ENCODE measurements at regions not wholly inside any gene's neighbourhood (a gene's known extent, or its start where the extent isn't known, plus 50 kb on each side); places are given as distances from the start of the nearest gene placed in this dataset.

DNA sequence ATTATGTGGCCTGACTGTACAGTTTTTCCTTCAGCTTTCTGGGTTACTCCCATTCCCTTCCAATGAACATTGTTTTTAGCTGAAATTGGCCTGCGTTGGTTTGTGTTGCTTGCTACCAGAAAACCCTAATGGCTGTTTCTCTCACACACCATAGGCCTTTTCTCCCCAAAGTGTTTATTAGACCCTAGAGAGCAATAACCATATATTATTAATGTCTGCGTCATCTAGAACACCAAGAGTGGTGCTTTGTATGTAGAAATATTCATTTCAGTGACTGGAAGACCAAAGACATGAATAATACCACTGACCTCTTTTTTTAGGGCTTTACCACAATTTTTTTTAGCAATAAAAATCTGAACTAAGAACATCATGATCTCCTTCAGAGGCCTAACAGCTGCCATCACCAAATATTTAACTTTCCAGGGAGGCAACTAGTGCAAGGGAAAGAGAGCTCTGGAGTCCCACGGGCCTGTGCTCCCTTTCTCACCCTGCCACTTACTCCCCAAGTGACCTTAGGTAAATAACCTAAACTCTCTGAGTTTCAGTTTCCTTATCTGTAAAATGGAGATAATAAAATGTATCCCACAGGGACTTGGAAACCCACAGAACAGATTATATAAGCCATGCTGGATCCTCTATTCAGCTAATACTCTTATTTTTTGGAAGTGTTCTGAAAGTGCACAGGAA, 201.9 kb upstream of the ISL1 start:
- no peak overlapping the region for H3K27ac ChIP-seq
- no peaks in the 10 kb centered on the region for H3K27me3 ChIP-seq
- TF ChIP-seq, protein P1, sequence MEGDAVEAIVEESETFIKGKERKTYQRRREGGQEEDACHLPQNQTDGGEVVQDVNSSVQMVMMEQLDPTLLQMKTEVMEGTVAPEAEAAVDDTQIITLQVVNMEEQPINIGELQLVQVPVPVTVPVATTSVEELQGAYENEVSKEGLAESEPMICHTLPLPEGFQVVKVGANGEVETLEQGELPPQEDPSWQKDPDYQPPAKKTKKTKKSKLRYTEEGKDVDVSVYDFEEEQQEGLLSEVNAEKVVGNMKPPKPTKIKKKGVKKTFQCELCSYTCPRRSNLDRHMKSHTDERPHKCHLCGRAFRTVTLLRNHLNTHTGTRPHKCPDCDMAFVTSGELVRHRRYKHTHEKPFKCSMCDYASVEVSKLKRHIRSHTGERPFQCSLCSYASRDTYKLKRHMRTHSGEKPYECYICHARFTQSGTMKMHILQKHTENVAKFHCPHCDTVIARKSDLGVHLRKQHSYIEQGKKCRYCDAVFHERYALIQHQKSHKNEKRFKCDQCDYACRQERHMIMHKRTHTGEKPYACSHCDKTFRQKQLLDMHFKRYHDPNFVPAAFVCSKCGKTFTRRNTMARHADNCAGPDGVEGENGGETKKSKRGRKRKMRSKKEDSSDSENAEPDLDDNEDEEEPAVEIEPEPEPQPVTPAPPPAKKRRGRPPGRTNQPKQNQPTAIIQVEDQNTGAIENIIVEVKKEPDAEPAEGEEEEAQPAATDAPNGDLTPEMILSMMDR (IDR thresholded peaks at IDR 0.05) = no peak
- TF ChIP-seq POLR2A (IDR thresholded peaks at IDR 0.05) (no peak), POLR2AphosphoS5 (IDR thresholded peaks at IDR 0.05) (no peak), EP300 (IDR thresholded peaks at IDR 0.05) (no peak)
- H3K36me3 ChIP-seq = no peaks in the 10 kb centered on the region
- no peak for DNase-seq (ENCODE audit: low spot score in 2 of 2)
- H3K4me3 ChIP-seq = no peak overlapping the region
- H3K9me3 ChIP-seq = no peaks in the 10 kb centered on the region
- WGBS = 40% methylated on average over 3 of the region's 3 CpGs
- no peaks in the 10 kb centered on the region for H3K4me1 ChIP-seq

DNA sequence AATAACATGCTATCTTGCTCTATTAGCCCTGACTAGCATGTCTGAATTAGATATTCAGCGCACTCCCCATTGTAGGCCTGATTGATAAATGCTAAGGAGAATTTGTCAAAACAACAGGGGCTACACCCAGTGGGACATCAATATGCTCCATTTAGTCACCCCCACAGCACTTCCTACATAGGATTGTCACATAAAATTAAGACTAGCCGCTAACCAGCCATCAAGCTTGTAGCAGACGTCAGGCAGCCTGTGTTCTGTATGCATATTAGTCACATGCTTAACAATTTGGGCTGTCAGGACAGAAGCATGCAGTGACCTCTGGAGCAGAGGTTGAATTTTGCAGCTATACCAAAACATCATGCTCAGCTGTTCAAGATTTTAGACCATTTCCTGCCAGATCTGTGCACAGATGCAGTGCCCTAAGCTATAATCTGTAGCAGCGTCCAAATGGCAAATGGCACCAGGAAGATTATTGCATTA, 197.4 kb upstream of the ISL1 start:
- H3K9me3 ChIP-seq = no peaks in the 10 kb centered on the region
- TF ChIP-seq POLR2AphosphoS5 (IDR thresholded peaks at IDR 0.05) = no peak
- no peak for TF ChIP-seq POLR2A (IDR thresholded peaks at IDR 0.05)
- no peak for TF ChIP-seq EP300 (IDR thresholded peaks at IDR 0.05)
- TF ChIP-seq, protein P1 (IDR thresholded peaks at IDR 0.05) = no peak
- no peaks in the 10 kb centered on the region for H3K27me3 ChIP-seq
- H3K36me3 ChIP-seq = no peaks in the 10 kb centered on the region
- no peak overlapping the region for H3K27ac ChIP-seq
- no peaks in the 10 kb centered on the region for H3K4me1 ChIP-seq
- 59% methylated on average over 4 of the region's 4 CpGs for WGBS
- no peak overlapping the region for H3K4me3 ChIP-seq
- no peak for DNase-seq (ENCODE audit: low spot score in 2 of 2)

DNA sequence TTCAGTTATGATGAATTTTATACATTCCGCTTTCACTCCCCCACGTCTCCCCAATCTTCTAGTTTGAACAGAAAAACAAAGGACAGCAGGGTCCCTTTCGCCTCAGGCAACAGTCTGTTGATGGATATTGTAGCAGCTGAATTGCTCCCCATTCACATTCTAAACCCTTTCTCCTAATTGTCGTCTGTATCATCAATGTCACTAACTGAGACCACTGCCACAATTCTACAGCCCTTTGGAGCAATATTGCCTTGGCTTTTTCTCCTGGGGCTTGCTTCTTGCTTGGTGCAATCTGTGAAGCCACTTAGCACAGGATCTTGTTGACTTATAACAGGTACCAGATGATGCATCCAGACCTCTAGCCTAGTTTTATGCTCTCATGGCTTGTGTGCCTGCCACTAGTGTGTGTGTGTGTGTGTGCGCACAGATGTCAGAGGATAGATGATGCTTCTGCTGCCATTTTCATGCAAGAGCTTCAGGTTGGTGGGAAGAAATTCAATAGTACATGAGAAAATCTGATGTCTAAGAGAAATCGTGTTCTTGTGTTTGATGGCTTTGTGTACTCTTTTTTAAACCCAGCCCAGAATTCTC, 195.2 kb upstream of the ISL1 start:
- no peaks in the 10 kb centered on the region for H3K27me3 ChIP-seq
- DNase-seq (ENCODE audit: low spot score in 2 of 2) = no peak
- no peaks in the 10 kb centered on the region for H3K36me3 ChIP-seq
- no peak overlapping the region for H3K27ac ChIP-seq
- WGBS = 75% methylated on average over 6 of the region's 6 CpGs
- no peak overlapping the region for H3K4me3 ChIP-seq
- no peaks in the 10 kb centered on the region for H3K9me3 ChIP-seq
- no peak for TF ChIP-seq POLR2A (IDR thresholded peaks at IDR 0.05)
- TF ChIP-seq, protein P1 (IDR thresholded peaks at IDR 0.05) = no peak
- TF ChIP-seq EP300 (IDR thresholded peaks at IDR 0.05) = no peak
- TF ChIP-seq POLR2AphosphoS5 (IDR thresholded peaks at IDR 0.05) = no peak
- no peaks in the 10 kb centered on the region for H3K4me1 ChIP-seq

DNA sequence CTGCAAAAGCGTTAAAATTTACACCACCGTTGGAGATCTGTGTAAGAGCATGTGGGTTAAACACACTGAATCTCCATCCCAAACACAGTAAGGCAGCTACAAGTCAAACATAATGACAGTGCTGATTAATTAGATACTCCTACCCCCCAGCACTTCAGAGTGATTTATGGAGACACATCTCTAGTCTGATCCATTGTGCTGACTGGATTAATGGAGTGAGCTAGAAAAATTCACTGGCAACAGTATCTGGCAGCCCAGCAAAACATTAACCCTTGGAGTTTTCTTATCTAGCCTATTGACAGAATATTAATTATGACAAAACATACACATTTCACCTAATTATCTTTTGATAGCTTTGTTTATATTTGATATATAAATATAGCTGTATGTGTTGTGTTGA, 188.6 kb upstream of the ISL1 start:
- Histone ChIP-seq H3K36me3 (no peaks in the 10 kb centered on the region), H3K27ac (no peak overlapping the region), H3K4me1 (no peaks in the 10 kb centered on the region), H3K4me3 (no peak overlapping the region), H3K27me3 (no peaks in the 10 kb centered on the region), H3K9me3 (no peaks in the 10 kb centered on the region)
- 8% methylated on average over 2 of the region's 2 CpGs for WGBS
- no peak for DNase-seq (ENCODE audit: low spot score in 2 of 2)
- TF ChIP-seq, protein P1 (IDR thresholded peaks at IDR 0.05) = no peak
- TF ChIP-seq POLR2AphosphoS5 (IDR thresholded peaks at IDR 0.05) (no peak), EP300 (IDR thresholded peaks at IDR 0.05) (no peak)

DNA sequence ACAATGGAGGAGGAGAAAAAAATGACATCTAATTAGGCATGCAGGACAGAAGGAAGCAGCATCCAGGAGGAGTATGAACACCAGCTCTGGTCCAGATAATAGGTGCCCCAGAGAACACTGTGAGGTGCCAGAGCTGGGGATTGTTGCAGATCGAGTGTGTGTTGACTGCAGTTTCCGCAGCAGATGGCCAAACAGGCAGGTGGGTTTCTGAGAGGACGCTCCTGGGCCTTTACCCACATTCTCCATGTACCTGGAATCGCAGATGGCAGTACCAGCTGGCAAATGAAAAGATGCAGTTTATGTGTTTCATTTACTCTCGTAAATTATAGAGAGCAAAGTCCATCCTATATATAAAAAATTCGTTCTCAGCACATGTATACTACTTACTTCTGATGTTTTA, 182.2 kb upstream of the ISL1 start:
- no peaks in the 10 kb centered on the region for H3K36me3 ChIP-seq
- H3K9me3 ChIP-seq = no peaks in the 10 kb centered on the region
- TF ChIP-seq, protein P1 (IDR thresholded peaks at IDR 0.05) = no peak
- no peak for TF ChIP-seq POLR2A (IDR thresholded peaks at IDR 0.05)
- TF ChIP-seq EP300 (IDR thresholded peaks at IDR 0.05) = no peak
- TF ChIP-seq POLR2AphosphoS5 (IDR thresholded peaks at IDR 0.05) = no peak
- no peak overlapping the region for H3K27ac ChIP-seq
- no peaks in the 10 kb centered on the region for H3K4me1 ChIP-seq
- H3K4me3 ChIP-seq = no peak overlapping the region
- H3K27me3 ChIP-seq = no peaks in the 10 kb centered on the region
- DNase-seq (ENCODE audit: low spot score in 2 of 2) = no peak
- WGBS = 71% methylated on average over 6 of the region's 6 CpGs

Measured in suprapubic skin (tissue), 4 donors.